NCI-H510A (cell line): ENCODE measurements at regions not wholly inside any gene's neighbourhood (a gene's known extent, or its start where the extent isn't known, plus 50 kb on each side); places are given as distances from the start of the nearest gene placed in this dataset.
"Not testable (repeated sequence)": the region's sequence is repeated elsewhere in the genome, so short reads cannot be mapped to it uniquely, and the experiment has no call there.

Experiments
- DNase-seq: peaks from one replicate; lab custom pipeline; 2025; lab: John Stamatoyannopoulos, UW

DNA sequence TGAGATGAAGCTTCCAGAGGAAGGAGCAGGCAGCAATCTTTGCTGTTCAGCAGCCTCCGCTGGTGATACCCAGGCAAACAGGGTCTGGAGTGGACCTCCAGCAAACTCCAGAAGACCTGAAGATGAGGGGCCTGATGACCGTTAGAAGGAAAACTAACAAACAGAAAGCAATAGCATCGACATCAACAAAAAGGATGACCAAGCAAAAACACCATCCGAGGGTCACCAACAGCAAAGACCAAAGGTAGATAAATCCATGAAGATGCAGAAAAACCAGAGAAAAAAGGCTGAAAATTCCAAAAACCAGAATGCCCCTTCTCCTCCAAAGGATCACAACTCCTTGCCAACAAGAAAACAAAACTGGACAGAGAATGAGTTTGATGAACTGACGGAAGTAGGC lies 235.9 kb upstream of the NSMCE3 start:
- DNase-seq = not testable (repeated sequence)

DNA sequence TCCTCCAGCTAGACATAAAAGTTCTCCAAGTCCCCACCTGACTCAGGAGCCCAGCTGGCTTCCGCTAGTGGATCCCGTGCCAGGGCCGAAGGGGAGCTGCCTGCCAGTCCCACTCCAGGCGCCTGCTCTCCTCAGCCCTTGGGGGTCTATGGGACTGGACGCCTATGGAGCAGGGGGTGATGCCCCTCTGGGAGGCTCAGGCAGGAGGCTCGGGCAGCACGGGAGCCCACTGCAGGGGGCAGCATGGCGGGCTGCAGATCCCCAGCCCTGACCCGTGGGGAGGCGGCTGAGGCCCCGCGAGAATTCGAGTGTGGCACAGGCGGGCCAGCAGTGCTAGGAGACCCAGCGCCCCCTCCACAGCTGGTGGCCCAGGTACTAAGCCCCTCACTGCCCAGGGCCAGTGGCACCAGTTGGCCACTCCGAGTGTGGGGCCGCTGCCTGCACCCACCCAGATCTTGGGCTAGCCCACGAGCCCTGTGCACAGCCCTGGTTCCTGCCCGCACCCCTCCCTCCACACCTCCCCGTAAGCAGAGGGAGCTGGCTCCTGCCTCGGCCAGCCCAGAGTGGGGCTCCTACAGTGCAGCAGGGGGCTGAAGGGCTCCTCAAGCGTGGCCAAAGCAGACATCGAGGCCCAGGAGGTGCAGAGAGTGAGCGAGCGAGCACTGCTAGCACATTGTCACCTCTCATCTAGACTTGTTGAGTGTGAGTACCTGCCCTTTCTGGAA lies 221.3 kb upstream of the NSMCE3 start:
- no peak for DNase-seq

DNA sequence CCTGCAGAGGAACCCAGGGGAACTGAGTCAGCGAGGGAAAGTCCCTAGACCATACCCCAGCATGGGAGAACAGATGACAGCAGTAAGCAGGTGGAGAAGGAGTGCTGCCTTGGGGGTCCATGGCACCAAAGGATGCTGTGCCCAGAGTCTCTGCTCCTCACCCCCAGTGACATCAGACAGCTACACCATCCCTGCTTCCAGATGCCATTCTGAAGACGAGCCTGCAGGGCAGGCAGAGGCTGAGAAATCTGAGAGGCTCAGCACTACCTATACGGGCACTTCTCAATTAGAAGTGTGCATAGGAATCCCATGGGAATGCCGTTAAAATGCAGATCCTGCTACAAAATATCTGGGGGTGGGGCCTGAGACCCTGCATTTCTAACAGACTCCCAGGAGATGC lies 211.3 kb upstream of the NSMCE3 start:
- DNase-seq = no peak

DNA sequence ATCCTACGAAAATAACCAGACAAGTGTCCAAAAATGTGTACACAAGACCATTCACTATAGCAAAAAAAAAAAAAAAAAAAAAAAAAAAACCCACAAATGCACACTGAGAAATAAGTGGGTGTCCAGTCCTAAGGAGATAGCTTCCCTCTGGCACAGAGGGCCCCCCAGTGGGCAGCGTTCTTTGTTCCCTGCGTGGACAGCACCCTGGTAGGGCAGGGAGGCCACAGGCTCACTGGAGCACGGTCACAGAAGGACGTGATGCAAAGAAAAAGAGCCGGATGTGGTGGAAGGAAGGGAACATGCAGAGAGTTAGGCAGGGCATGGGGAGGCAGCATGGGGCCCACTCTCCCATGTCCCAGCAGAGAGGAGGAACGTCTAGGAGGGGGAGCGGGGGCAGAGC lies 210.7 kb upstream of the NSMCE3 start:
- DNase-seq = no peak

DNA sequence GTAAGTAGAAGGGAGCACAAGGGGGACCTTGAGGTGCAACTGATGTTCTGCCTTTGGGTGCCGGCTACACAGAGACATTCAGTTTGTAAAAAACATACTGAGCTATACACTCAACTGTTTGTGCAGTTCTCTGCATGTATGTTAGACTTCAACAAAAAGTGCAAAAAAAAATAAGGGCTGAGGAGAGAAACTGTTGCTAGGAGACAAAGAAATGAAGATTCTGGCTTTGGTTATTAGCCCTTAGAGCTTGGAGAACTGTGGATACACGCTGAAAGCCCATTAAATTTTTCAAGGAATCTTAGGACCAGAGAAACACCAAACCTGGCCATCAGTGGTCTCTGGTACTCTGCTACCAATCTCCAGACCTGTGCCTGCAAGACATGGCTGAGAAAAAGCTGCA lies 207.6 kb upstream of the NSMCE3 start:
- no peak for DNase-seq

DNA sequence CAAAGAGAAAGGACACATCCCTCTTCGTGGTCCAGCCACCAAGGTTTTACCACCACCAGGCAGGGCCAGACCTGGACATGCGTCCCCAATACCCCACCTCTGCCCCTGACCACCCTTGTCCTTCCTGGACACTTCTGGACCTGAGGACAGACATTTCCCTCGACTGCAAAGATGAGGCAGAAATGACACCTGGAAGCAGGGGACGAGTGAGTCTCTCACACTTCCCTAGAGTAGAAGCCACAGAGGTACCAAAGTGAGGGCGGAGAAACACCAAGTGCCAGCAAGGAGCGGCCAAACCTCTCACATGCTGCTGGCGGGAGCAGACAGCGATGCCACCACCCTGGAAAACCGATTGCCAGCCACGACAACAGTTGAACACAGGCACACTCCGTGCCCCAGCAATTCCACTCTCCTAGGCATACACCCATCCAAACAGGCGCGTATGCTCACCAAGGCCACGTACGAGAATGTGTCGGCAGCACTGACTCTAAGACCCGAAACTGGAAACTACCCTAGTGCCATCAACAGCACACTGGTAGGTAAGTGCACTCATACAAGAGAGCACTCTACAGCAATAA lies 207.0 kb upstream of the NSMCE3 start:
- DNase-seq = peak; percentile 29

DNA sequence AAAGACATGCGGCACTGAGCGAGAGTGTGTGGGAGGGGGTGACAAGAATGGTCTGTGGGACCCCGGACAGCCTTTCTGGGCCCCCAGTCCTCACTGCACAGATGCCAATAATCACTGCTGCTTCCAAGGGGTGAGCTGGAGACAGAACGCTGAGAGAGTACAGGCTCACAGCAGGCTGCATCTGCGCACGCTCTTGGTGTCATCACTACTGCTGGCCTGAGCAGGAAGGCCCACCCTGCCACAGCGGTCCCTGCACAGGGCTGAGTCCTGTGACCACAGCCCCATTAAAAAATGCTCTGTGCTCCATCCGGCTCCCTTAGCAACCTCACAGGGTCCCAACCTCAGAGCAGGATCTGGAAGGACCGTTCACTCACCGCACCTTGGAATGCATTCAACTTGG lies 205.5 kb upstream of the NSMCE3 start:
- DNase-seq = no peak

DNA sequence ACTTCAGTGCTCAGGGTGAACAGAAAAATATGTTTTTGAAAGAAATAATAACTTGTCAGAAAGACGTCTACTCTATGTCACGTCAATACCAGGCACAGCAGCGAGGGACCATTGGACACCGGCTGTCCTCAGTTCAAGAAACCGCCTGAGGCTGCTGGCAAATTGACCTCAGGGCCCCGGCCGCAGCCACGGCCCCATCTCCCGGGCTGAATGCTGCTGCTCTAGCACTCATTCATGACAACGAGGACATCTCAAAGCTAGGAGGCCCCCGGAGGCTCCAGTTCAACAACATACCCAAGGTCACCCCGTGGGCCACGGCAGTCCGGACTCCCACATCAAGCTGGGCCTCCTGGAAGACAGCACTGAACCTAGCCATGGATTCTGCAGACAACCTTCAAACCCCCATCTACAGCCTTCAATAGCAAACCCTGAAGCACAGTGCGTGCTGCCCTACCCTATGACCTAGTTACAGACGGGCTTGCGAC lies 204.0 kb upstream of the NSMCE3 start:
- DNase-seq = no peak

DNA sequence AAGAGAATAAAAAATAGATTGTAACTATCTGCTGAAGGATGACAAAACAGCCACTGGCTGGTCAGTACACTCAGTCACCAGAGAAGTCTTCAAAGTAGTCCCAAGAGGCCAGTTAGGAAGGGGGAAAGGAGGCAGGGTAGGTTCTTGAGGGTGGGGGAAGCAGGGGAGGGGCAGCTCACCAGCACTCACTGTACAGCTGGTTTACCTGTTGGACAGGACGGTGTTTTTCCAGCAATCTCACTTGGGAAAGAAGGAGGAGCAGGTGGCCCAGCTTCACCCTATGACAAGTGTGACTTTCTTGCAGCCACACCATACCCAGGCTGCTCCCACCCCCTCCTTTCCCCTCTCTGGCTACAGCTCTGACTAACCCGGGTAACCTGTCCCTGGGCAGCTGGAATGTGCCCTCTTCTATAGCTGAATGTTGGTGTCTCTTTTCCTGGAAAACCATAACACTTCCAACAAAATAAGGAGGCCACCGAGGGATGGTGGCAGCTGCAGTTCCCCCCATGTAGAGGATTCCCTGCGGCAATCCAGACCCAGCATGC lies 203.4 kb upstream of the NSMCE3 start:
- DNase-seq = no peak

DNA sequence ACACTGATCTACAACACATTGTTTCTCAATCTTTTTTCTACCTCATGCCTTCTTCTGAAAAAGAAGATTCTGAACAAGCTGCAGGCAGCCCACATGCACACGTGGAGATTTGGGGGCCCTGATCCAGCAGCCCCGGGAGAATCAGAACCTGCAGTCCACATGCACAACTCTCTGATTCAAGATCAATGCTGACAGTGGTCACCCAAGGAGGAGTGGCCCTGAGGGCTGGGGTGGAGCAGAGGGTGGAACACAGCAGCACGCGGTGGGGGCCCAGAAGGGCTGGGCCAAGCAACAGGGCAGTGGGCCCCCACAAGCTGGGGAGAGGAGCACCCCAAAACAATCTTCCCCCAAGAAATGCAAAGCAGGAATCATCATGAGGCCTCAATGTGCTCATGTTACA lies 202.1 kb upstream of the NSMCE3 start:
- no peak for DNase-seq

DNA sequence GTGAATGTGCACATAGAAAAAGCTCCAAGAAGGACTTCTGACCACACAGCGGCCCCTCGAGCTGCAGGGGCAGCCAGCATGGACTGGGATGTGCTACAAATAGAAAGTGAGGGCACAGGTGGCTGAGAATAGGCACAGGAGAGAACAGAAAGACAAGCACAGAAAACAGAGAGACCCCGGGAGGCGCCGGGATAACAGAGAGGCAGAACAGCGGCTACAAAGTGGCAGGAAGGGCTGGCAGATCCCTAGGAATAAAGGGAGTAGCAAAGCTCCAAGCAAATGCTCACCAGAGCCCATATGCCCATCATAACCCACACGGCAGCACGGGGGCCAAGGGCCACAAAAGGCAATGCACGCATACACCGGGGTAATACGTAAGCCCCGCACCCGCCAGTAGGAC lies 201.7 kb upstream of the NSMCE3 start:
- no peak for DNase-seq

DNA sequence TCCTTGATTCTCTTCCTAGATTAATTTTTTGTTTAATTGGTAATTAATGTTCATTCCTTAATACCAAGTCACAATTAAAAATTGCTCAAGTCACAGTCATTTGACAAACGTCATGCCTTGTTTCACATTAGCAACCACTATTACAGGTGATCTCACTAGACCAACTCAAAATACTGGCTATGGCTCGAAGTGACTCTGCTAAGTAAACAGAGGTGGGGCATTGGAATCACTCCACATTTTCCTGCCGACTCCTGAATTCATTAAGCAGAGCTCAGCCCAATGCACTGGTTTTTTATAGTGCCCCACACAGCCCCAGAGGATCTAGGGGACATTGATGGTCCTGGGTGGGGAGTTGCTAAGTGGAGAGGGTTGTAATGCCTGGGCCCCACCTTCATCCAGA lies 201.2 kb upstream of the NSMCE3 start:
- DNase-seq = no peak

DNA sequence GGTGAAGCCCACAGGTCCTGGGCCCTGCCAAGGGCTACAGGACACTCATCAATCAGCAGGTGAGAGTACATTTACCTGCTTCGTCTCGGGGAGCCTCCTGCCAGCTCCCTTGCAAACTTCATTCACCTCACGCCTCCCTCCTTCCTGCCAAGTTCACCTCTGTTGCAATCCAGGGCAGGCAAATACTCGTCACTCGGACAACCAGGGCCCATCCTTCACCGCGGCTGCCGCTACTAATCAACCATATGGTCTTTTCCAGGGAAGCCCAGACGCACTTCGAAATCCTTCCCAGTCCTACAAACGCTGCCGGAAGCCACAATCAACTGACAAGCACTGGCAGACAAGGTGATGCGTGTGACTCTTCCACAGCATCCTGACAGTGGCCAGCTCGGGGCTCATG lies 200.7 kb upstream of the NSMCE3 start:
- no peak for DNase-seq

DNA sequence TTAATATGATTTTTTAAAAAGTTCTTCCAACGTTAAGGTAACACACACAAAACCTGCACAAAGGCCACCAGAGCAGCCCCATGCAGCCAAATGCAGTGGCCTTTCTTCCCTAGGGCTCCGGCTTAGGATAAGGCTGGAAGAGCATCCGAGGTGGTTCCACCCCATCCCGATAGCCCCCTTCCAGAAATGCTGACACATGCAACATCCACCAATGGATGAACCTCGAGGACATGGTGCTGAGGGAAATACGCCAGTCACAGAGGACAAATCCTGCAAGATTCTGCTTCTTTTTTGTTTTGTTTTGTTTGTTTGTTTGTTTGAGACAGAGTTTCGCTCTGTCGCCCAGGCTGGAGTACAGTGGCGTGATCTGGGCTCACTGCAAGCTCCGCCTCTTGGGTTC lies 199.3 kb upstream of the NSMCE3 start:
- DNase-seq = no peak

DNA sequence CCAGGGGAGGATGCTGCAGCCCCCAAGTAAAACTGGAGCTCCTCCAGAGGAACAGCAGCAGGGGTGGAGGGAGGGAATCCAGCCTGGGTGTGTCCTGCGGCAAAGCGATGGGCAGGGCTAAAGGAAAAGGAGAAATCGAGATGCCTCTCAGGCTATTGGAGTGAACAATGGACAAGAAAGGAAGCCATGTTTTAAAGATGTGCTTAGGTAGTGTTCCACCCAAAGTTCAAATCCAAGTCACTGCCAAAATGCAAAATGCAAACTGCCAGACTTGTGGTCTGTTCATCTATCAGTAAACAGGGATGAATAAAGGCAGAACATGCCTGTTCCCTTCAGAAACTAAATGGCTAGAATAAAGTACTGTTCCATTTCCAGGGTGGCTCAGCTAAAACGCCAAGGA lies 197.5 kb upstream of the NSMCE3 start:
- DNase-seq = no peak

DNA sequence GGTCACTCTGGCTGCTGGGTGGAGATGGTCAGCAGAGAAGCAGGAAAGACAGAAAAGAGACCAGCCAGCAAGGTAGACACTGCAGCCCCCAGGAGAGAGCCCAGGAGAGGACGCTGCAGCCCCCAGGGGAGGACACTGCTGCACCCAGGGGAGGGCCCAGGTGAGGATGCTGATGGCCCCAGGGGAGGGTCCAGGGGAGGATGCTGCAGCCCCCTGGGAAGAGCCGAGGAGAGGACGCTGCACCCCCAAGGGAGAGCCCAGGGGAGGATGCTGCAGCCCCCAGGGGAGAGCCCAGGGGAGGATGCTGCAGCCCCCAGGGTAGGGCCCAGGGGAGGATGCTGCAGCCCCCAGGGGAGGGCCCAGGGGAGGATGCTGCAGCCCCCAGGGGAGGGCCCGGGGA lies 196.7 kb upstream of the NSMCE3 start:
- DNase-seq = no peak

DNA sequence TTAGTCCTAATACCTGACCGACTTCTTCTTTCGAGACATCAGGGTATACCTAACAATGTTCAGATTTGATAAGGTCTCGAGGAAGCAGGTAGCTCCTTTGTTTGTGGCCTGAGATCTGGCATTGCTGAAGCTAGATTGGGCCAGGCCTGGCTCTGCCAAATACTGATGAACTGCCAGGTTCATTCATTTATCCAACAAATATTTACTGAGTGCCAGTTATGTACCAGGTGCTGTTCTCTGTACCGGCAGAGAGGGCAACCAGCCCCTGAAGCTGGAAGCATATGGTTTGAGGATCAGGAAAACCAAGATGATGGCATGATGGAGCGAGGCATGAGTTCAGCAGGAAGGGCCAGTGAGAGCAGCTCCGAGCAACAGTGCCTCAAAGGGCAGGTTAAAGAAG lies 196.2 kb upstream of the NSMCE3 start:
- no peak for DNase-seq

DNA sequence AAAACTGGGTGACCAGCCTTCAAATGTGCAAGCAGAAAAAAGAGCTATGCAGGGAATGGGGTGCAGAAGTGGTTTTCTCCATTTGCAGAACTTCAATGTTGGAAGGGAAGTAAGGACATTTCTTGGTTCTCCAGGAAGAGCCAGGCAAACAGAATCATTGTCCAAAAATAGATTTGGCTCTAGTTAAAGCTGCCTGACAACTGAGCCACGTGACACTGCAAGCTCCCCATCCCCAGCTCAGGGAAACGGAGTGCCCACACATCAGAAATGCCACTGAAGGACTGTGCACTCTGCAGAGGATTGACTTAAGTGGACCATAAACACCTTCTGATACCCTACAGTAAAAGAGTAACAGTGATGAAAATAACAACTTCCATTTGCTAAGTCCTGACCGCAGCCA lies 195.6 kb upstream of the NSMCE3 start:
- DNase-seq = no peak

DNA sequence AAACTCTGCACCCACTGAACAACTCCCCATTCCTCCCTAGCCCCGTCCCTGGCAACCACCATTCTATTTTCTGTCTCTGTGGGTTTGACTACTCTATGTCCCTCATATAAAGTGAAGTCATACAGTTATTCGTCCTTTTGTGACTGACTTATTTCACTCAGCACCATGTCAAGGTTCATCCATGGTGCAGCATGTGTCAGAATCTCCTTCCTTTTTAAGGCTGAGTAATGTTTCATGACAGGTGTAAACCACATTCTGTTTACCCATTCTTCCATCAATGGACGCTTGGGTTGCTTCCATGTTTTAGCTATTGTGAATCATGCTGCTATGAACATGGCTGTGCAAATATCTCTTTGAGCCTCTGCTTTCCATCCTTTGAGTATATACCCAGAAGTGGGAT lies 192.3 kb upstream of the NSMCE3 start:
- no peak for DNase-seq

DNA sequence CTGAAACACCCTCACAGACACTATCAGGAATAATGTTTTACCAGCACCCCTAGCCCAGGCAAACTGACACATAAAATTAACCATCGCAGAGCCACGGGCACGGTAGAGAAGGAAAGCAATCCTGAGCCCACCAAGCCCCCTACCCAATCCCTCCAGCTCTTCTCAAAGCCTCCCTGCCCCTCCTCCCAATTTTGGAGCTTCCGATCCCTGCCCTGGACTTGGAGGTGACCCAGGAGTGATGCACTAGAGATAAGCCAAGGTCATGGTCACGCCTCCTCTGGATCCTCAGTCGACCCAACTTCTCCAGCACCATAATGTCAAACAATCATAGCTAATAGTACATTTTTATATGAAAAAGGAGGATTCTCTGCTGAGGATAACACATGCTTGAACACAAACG lies 188.7 kb upstream of the NSMCE3 start:
- no peak for DNase-seq

DNA sequence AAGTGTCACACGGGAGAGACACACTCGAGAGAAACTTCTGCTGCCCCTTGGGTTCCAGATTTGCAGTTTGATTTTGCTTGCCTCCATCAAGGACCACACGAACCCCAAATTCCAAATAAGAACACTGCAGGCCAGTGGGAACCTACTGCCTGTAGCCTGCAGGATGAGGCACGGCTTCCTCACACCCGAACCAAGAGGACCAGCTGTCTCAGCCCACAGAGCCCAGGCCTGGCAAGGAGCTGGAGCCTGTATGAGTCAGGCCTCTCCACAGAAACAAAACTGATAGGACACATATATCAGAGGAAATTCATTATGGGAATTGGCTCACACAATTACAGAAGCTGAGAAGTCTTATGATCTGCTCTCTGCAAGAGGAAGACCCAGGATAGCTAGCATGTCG lies 188.1 kb upstream of the NSMCE3 start:
- no peak for DNase-seq

DNA sequence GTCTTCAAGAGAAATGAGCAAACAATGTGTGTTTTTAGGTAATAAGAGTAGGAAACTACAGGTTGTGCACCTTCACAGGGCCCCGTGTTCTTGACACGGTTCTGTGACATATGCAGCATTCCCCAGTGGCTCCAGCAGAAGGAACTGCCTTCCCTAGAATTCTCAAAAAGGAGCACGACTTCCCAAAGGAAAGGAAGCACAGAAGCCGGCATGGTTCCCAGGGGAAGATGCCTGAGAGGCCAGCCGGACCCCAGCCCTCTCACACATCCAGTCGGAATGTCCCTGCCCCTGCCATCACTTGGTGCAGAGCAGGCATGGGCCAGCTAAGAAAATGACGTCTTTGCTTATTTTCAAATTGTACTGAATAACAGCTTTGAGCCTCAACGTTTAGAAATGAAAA lies 187.3 kb upstream of the NSMCE3 start:
- no peak for DNase-seq

DNA sequence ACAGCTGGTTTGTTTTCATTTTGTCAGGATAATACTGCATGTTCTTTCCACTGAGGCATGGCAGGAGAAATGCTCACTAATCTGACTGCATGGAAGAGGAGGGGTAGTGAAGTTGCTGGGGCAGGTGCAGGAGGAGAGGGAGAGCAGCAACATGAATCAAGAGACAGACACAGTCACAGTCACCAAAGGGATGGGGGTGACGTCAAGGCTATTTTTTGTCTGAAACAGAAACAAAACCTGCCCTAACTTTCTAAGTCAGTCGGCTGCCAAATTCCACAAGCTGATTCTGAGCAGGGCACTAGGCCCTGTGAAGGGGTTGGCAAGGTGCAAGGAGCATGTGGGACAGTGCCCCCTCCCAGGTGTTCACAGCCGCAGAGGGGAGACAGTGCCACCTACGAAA lies 186.6 kb upstream of the NSMCE3 start:
- DNase-seq = no peak

DNA sequence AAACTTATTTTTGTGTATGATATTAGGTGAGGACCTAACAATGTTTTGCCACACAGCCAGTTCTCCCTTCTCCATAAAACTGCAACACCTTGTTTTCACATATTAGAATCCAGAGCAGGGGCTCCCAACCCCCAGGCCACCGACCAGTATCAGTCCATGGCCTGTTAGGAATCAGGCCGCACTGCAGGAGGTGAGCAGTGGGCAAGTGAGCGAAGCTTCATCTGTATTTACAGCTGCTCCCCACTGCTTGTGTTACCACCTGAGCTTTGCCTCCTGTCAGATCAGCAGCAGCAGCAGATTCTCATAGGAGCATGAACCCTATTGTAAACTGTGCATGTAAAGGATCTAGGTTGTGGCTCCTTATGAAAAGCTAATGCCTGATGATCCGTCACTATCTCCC lies 185.9 kb upstream of the NSMCE3 start:
- no peak for DNase-seq
